ENCODE measurements at regions not wholly inside any gene's neighbourhood (a gene's known extent, or its start where the extent isn't known, plus 50 kb on each side); places are given as distances from the start of the nearest gene placed in this dataset.
"Not testable (repeated sequence)": the region's sequence is repeated elsewhere in the genome, so short reads cannot be mapped to it uniquely, and the experiment has no call there.

DNA sequence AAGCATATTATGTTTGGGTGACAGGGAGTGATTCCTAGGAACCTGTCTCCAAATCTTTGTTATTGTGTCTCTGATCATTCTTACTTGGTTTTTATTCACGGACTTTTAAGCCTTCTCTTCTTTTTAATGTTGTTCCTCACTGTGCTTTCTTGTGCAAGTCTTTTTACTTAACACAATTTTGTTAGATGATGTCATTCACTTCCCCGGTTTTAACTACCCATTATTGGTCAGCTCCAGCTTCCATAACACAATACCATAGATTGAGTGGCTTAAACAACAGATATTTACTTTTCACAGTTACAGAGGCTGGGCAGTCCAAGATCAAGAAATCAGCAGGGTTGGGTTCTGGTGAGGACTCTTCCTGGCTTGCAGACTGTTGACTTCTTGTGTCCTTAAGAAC is 436.3 kb upstream of the CBLB start:
- no peaks in the 10 kb centered on the region for H3K4me1 ChIP-seq
- no peak overlapping the region for H3K27ac ChIP-seq
- H3K36me3 ChIP-seq, result no peaks in the 10 kb centered on the region
- no peak for DNase-seq
- no peak overlapping the region for H3K4me3 ChIP-seq
- H3K9me3 ChIP-seq, result no peaks in the 10 kb centered on the region
- intact Hi-C loops (cut with DNase I), result no loop called here
- ATAC-seq, result no peak
- H3K27me3 ChIP-seq, result no peaks in the 10 kb centered on the region
- TF ChIP-seq, protein P1, sequence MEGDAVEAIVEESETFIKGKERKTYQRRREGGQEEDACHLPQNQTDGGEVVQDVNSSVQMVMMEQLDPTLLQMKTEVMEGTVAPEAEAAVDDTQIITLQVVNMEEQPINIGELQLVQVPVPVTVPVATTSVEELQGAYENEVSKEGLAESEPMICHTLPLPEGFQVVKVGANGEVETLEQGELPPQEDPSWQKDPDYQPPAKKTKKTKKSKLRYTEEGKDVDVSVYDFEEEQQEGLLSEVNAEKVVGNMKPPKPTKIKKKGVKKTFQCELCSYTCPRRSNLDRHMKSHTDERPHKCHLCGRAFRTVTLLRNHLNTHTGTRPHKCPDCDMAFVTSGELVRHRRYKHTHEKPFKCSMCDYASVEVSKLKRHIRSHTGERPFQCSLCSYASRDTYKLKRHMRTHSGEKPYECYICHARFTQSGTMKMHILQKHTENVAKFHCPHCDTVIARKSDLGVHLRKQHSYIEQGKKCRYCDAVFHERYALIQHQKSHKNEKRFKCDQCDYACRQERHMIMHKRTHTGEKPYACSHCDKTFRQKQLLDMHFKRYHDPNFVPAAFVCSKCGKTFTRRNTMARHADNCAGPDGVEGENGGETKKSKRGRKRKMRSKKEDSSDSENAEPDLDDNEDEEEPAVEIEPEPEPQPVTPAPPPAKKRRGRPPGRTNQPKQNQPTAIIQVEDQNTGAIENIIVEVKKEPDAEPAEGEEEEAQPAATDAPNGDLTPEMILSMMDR (IDR thresholded peaks at IDR 0.05), result no peak

DNA sequence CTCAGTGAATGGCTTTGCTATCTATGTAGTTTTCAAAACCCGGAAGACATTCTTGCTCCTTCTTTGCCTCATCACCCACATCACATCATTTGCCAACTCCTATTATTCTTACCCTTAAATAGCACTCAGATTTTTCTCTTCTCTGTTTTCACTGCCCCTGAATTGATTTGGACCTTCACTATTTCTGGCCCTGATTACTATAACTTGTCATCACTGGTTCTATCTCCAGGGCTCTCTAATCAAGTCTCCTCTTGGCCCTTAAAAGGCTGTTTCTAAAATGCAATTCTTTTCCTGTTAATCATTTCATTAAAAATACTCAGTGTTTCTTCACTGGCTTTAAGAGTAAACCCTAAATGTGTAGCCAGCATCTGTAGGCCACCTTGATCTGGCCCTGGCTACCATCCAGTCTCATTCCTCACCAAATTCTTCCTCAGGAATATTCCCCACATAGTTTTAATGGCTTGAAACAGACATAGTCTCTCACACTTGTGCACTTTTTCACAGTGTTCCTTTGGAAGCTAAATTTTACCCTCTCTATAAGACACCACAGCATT is 437.1 kb upstream of the CBLB start:
- ATAC-seq, result no peak
- TF ChIP-seq, protein P1 (IDR thresholded peaks at IDR 0.05), result no peak
- intact Hi-C loops (cut with DNase I), result no loop called here

DNA sequence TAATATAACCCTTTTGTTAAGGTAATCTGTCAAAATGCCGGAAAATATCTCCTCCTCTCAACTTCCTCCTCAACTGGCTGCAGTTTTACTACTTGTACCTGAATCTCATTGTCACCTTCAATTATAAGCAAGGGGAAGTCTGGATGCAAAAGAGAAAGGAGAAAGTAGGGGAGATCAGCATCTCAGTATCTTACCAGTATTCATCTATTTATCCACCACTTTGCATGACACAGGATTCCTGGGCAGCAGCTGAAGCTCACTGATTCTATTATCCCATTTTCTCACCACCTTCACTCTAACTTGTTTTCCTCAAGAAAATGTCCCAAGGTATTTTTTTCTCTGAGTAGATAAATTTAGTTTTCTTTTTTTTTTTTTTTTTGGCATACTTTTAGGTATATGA is 440.5 kb upstream of the CBLB start:
- Histone ChIP-seq H3K9me3 (no peaks in the 10 kb centered on the region), H3K4me3 (no peak overlapping the region), H3K4me1 (no peaks in the 10 kb centered on the region), H3K27me3 (no peaks in the 10 kb centered on the region), H3K27ac (no peak overlapping the region), H3K36me3 (no peaks in the 10 kb centered on the region)
- DNase-seq (no peak), ATAC-seq (no peak)
- intact Hi-C loops (cut with DNase I), result no loop called here
- TF ChIP-seq, protein P1 (IDR thresholded peaks at IDR 0.05), result no peak

More for the DNA sequence above, 437.1 kb upstream of the CBLB start:
- Histone ChIP-seq H3K27ac (no peak overlapping the region), H3K36me3 (no peaks in the 10 kb centered on the region), H3K9me3 (no peaks in the 10 kb centered on the region), H3K4me1 (no peaks in the 10 kb centered on the region), H3K4me3 (no peak overlapping the region), H3K27me3 (no peaks in the 10 kb centered on the region)
- no peak for DNase-seq

DNA sequence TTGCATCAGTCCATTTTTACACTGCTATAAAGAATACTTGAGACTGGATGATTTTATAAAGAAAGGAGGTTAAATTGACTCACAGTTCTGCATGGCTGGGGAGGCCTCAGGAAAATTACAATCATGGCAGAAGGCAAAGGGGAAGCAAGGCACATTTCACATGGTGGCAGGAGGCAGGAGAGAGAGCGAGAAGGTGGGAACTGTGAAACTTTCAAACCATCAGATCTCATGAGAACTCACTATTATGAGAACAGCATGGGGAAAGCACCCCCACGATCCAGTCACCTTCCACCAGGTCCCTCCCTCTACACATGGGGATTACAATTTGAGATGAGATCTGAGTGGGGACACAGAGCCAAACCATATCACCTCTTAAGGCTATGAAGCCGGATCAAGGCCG is 441.0 kb upstream of the CBLB start:
- ATAC-seq; DNase-seq; H3K9me3 ChIP-seq; H3K4me1 ChIP-seq; H3K27me3 ChIP-seq; H3K36me3 ChIP-seq; H3K27ac ChIP-seq; intact Hi-C loops (cut with DNase I); H3K4me3 ChIP-seq: not testable (repeated sequence)

DNA sequence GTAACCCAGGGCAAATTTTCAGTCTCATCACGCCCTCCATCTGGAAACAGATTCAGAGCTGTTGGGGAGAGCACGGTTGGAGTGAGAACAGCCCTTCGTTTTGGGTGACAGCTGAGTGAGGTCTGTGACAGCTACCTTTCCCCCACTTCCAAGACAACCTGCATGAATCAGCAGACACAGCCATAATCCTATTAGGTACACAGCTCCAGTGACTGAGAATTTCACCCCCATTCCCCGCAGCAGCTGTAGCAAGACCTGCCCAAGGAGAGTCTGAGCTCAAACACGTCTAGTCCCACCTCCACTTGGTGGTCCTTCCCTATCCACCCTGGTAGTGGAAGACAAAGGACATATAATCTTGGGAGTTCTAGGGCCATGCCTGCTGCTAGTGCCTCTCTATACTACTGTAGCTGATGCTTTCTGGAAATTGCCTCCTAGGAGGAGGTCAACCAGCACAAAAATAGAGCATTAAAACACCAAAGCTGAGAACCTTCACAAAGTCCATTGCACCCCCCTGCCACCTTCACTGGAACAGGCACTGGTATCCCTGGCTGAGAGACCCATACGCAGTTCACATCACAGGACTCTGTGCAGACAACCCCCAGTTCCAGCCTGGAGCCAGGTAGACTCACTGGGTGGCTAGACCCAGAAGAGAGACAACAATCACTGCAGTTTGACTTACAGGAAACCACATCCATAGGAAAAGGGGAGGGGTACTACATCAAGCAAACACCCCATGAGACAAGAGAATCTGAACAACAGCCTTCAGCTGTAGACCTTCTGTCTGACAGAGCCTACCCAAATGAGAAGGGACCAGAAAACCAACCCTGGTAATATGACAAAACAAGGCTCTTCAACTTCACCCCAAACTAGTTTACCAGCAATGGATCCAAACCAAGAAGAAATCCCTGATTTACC is 448.6 kb upstream of the CBLB start:
- Histone ChIP-seq H3K36me3 (no peaks in the 10 kb centered on the region), H3K4me1 (no peaks in the 10 kb centered on the region), H3K9me3 (no peaks in the 10 kb centered on the region), H3K27me3 (no peaks in the 10 kb centered on the region), H3K4me3 (no peak overlapping the region), H3K27ac (no peak overlapping the region)
- TF ChIP-seq, protein P1 (IDR thresholded peaks at IDR 0.05), result no peak
- DNase-seq (no peak), ATAC-seq (no peak)
- intact Hi-C loops (cut with DNase I), result no loop called here

DNA sequence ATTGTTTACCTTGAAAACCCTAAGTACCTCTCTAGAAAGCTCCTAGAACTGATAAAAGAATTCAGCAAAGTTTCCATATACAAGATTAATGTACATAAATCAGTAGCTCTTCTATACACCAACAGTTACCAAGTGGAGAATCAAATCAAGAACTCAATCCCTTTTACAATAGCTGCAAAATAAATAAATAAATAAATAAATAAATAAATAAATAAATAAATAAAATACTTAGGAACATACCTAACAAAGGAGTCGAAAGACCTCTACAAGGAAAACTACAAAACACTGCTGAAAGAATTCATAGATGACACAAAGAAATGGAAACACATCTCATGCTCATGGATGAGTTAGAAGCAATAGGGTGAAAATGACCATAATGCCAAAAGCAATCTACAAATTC is 452.6 kb upstream of the CBLB start:
- intact Hi-C loops (cut with DNase I); H3K27me3 ChIP-seq; H3K27ac ChIP-seq; H3K4me1 ChIP-seq; H3K4me3 ChIP-seq; H3K36me3 ChIP-seq; DNase-seq; ATAC-seq; H3K9me3 ChIP-seq: not testable (repeated sequence)
